KMS-11 (cell line): ENCODE measurements at regions not wholly inside any gene's neighbourhood (a gene's known extent, or its start where the extent isn't known, plus 50 kb on each side); places are given as distances from the start of the nearest gene placed in this dataset.

Experiments used
- H2AFZ ChIP-seq: fragments of 200-600 bp; sonication (generic); 2 replicates; pipeline ENCODE4 v1.6.1; 2016; ENCODE audit warnings: antibody characterized with exemption, mixed run types, low read depth
- H3K27ac ChIP-seq: fragments of 200-600 bp; sonication (generic); 2 replicates; pipeline ENCODE4 v1.6.1; 2016; ENCODE audit warnings: mild to moderate bottlenecking, mixed run types
- H3K27me3 ChIP-seq: fragments of 200-600 bp; sonication (generic); 2 replicates; pipeline ENCODE4 v1.6.1; 2017; ENCODE audit warnings: mild to moderate bottlenecking, low read depth, mixed run types, moderate library complexity; ENCODE audit not compliant: insufficient read depth
- H3K36me3 ChIP-seq: fragments of 200-600 bp; sonication (generic); 2 replicates; pipeline ENCODE4 v1.6.1; 2017; ENCODE audit warnings: mild to moderate bottlenecking, mixed run types; ENCODE audit not compliant: insufficient read depth
- H3K4me1 ChIP-seq: fragments of 200-600 bp; sonication (generic); 2 replicates; pipeline ENCODE4 v1.6.1; 2016; ENCODE audit warnings: mild to moderate bottlenecking, low read depth, mixed run types; ENCODE audit not compliant: poor library complexity, severe bottlenecking
- H3K4me2 ChIP-seq: fragments of 200-600 bp; sonication (generic); 2 replicates; pipeline ENCODE4 v1.7.0; 2016; ENCODE audit warnings: mild to moderate bottlenecking, mixed run types
- H3K4me3 ChIP-seq: fragments of 200-600 bp; sonication (generic); IDR thresholded peaks from 2 replicates; pipeline ENCODE4 v1.6.1; 2017; ENCODE audit warnings: low read depth, low read length, mixed read lengths; ENCODE audit not compliant: insufficient read depth
- H3K79me2 ChIP-seq: fragments of 200-600 bp; sonication (generic); 2 replicates; pipeline ENCODE4 v1.6.1; 2016; ENCODE audit warnings: low read depth, mixed run types; ENCODE audit not compliant: insufficient read depth
- H3K9ac ChIP-seq: fragments of 200-600 bp; sonication (generic); 2 replicates; pipeline ENCODE4 v1.6.1; 2016; ENCODE audit warnings: mild to moderate bottlenecking, mixed run types
- H4K20me1 ChIP-seq: fragments of 200-600 bp; sonication (generic); 2 replicates; pipeline ENCODE4 v1.6.1; 2016; ENCODE audit warnings: mild to moderate bottlenecking, mixed run types; ENCODE audit not compliant: insufficient read depth
- TF ChIP-seq, protein P1 (sequence below): fragments of 200-600 bp; sonication (generic); conservative IDR thresholded peaks from 2 replicates; pipeline ENCODE4 v1.6.1; 2017; ENCODE audit warnings: low read depth, mild to moderate bottlenecking, antibody characterized with exemption, low read length, moderate library complexity, mixed read lengths

DNA sequence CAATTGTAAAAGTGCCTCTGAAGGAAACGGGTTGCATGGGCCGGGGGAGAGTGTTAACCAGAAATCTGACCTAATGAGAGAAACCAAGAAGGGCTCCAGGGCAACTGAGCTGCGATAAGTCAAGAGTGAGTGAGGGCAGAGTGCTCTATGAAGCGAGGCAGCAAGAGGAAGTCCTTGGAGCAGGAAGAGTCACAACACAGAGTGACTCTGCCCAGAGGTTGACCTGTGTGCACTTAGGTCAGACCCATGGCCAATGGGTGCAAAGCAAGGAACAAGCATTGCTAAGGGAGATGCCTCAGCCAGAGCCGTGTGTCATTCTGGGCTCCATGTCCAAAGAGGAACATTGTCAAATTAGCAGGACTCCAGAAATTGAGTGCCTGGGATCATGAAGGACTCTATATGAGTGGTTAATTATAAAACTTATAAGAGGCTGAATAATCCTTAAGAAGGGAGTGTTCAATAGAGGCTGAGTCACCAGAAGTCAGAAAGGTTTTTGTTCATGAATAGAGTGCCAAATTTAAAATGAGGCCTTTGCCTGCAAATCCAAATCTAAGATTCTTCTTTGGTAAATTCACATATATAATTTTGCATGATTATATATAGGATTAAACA lies 438.5 kb downstream of the MED10 start:
- no peaks in the 10 kb centered on the region for H3K36me3 ChIP-seq
- H3K9ac ChIP-seq, result no peak overlapping the region
- H3K27me3 ChIP-seq, result no peaks in the 10 kb centered on the region
- no peak overlapping the region for H3K4me3 ChIP-seq
- no peak overlapping the region for H2AFZ ChIP-seq
- no peaks in the 10 kb centered on the region for H4K20me1 ChIP-seq
- H3K4me1 ChIP-seq, result no peaks in the 10 kb centered on the region
- H3K27ac ChIP-seq, result no peak overlapping the region
- TF ChIP-seq, protein P1, sequence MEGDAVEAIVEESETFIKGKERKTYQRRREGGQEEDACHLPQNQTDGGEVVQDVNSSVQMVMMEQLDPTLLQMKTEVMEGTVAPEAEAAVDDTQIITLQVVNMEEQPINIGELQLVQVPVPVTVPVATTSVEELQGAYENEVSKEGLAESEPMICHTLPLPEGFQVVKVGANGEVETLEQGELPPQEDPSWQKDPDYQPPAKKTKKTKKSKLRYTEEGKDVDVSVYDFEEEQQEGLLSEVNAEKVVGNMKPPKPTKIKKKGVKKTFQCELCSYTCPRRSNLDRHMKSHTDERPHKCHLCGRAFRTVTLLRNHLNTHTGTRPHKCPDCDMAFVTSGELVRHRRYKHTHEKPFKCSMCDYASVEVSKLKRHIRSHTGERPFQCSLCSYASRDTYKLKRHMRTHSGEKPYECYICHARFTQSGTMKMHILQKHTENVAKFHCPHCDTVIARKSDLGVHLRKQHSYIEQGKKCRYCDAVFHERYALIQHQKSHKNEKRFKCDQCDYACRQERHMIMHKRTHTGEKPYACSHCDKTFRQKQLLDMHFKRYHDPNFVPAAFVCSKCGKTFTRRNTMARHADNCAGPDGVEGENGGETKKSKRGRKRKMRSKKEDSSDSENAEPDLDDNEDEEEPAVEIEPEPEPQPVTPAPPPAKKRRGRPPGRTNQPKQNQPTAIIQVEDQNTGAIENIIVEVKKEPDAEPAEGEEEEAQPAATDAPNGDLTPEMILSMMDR, result no peak
- no peaks in the 10 kb centered on the region for H3K79me2 ChIP-seq
- H3K4me2 ChIP-seq, result no peak overlapping the region

DNA sequence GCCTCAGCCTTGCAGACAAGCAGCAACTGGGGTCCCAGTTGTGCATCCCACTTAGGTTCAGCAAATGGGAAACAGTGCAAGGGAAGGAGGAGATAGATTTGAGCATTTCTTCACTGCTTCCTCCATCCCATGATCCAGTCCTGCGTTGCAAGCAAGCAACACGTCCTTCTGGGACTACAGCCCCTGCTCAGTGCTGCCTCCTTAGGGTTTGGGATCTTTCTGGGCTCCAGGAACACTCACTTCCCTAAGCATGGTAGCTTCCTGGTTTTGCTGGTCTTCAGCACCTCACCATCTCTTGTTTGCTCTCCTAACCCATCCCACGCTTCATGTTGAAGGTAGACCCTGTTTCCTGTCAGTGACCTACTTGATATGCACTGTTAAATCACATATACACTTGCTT lies 444.7 kb downstream of the MED10 start:
- Histone ChIP-seq H3K27ac (no peak overlapping the region), H2AFZ (no peak overlapping the region), H3K4me3 (no peak overlapping the region), H4K20me1 (no peaks in the 10 kb centered on the region), H3K4me2 (no peak overlapping the region), H3K79me2 (no peaks in the 10 kb centered on the region), H3K27me3 (no peaks in the 10 kb centered on the region), H3K9ac (no peak overlapping the region), H3K36me3 (no peaks in the 10 kb centered on the region), H3K4me1 (no peaks in the 10 kb centered on the region)
- TF ChIP-seq, protein P1, result no peak

DNA sequence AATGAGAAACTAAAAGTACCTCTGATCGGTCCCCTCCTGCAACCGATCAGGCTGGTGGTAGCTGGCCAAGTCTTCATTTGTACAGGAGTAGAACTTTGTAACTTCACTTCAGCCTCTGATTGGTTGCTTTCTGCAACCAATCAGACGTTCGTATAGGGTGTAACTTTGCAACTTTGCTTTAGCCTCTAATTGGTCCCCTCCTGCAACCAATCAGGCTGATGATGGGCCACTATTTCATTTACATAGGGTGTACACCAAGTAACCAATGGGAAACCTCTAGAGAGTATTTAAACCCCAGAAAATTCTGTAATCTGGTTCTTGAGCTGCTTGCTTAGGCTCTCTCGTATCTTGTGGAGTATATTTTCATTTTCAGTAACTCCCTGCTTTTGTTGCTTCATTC lies 445.5 kb downstream of the MED10 start:
- no peak overlapping the region for H3K4me3 ChIP-seq
- H3K4me1 ChIP-seq, result no peaks in the 10 kb centered on the region
- H2AFZ ChIP-seq, result no peak overlapping the region
- no peak overlapping the region for H3K9ac ChIP-seq
- TF ChIP-seq, protein P1, result no peak
- no peak overlapping the region for H3K4me2 ChIP-seq
- H3K27me3 ChIP-seq, result no peaks in the 10 kb centered on the region
- H3K36me3 ChIP-seq, result no peaks in the 10 kb centered on the region
- H3K27ac ChIP-seq, result no peak overlapping the region
- no peaks in the 10 kb centered on the region for H4K20me1 ChIP-seq
- H3K79me2 ChIP-seq, result no peaks in the 10 kb centered on the region

DNA sequence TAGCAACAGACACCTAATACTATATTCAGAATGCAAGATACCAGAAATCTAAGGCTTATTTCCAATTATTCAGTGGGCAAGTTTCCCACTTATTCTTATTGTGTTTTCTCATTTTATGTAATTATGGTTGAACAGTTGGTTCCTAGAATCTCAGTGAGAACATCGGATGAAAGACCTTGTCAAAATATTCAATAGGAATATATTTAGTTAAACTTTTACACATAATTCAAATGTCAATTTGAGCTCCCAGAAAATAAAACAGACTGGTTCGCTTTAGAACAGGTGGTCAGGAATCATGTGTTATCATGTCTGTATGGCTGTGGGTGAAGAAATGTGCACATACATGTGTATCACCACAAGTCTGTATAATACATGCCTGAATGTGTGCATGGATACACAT lies 447.8 kb downstream of the MED10 start:
- Histone ChIP-seq H2AFZ (no peak overlapping the region), H3K4me2 (no peak overlapping the region), H3K36me3 (no peaks in the 10 kb centered on the region), H3K9ac (no peak overlapping the region), H3K27ac (no peak overlapping the region), H4K20me1 (no peaks in the 10 kb centered on the region), H3K4me1 (no peaks in the 10 kb centered on the region), H3K79me2 (no peaks in the 10 kb centered on the region), H3K27me3 (no peaks in the 10 kb centered on the region), H3K4me3 (no peak overlapping the region)
- TF ChIP-seq, protein P1, result no peak
